Testis (tissue), 2 donors: ENCODE measurements at regions not wholly inside any gene's neighbourhood (a gene's known extent, or its start where the extent isn't known, plus 50 kb on each side); places are given as distances from the start of the nearest gene placed in this dataset.

Experiments
- POLR2A ChIP-seq: fragments of 450-650 bp; IDR thresholded peaks from one replicate; pipeline ENCODE4 v1.6.1; 2017; ENCODE audit warnings: antibody characterized with exemption, mild to moderate bottlenecking, moderate library complexity
- TF ChIP-seq, protein P1 (sequence below), 3 experiments: fragments of 450-650 bp in 2 of 3; fragments of 200-600 bp in 1 of 3; sonication (generic) in 1 of 3; IDR thresholded peaks; one replicate each; pipeline ENCODE4 v1.5.1; 2016 to 2019; ENCODE audit warnings: antibody characterized with exemption in 3 of 3, mild to moderate bottlenecking in 2 of 3, moderate library complexity in 1 of 3

DNA sequence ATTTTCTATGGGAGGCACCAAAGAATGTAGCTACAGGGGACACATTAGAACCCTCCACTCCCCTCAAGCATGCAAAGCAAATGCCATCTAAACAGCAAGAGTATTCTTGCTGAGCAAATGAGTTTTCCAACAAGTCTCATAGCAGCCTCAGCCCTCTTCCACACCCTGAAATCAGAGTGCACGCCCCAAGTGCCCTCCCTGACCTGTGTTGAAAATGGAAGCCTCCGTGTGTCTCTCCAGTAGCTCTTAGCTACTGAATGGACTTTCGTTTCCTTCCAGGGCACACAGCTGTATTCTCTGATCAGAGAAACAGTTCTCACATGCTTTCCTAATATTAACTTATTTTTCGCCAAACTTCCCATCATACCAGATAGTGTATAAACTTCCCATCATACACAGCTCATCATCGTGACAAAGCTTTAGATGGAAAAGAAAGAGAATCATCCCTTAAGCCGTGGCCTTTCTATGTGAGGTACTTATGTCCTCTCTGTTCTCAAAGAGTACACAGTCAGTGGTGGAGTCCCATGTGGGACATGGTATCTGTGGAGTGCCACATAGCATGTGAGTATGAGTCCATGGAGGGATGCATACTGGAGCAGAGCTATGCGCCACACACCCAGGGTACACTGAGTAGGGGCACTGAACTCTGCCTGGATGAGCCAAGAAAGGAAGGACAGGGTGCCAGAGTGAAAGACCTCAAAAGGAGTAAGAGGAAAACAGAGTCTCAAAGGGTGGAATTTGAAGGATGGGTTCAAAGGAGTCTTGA lies 434.5 kb downstream of the MCTP2 start:
- TF ChIP-seq, protein P1, sequence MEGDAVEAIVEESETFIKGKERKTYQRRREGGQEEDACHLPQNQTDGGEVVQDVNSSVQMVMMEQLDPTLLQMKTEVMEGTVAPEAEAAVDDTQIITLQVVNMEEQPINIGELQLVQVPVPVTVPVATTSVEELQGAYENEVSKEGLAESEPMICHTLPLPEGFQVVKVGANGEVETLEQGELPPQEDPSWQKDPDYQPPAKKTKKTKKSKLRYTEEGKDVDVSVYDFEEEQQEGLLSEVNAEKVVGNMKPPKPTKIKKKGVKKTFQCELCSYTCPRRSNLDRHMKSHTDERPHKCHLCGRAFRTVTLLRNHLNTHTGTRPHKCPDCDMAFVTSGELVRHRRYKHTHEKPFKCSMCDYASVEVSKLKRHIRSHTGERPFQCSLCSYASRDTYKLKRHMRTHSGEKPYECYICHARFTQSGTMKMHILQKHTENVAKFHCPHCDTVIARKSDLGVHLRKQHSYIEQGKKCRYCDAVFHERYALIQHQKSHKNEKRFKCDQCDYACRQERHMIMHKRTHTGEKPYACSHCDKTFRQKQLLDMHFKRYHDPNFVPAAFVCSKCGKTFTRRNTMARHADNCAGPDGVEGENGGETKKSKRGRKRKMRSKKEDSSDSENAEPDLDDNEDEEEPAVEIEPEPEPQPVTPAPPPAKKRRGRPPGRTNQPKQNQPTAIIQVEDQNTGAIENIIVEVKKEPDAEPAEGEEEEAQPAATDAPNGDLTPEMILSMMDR (IDR thresholded peaks at IDR 0.05), result no peak
- no peak for TF ChIP-seq POLR2A
